Cardiac septum (tissue), 1 donor: ENCODE measurements at regions not wholly inside any gene's neighbourhood (a gene's known extent, or its start where the extent isn't known, plus 50 kb on each side); places are given as distances from the start of the nearest gene placed in this dataset. TPM values are rescaled to one million over a fixed set of nuclear protein-coding genes. Genes with fewer than 3 reads are reported as not detected.

Source experiments
- microRNA-seq: library from miRNA; unstranded; fragments of <30 nt; microRNA quantifications from one replicate; pipeline ENCODE4 v1.2.0, GENCODE V29; 2020
- donor health status: DM: no; HTN: no; CAD: no.

Small RNA genes in the stretch of these regions (microRNA-seq; reads per million reads assigned to microRNA genes)
- not detected for gene MIR2113
